ENCODE measurements at regions not wholly inside any gene's neighbourhood (a gene's known extent, or its start where the extent isn't known, plus 50 kb on each side); places are given as distances from the start of the nearest gene placed in this dataset.
A peak's percentile ranks its signal among the peaks of the same experiment; 100 is the strongest.

GRCh38 chr7:18356191-18356645 lies 139.3 kb upstream of the HDAC9 start:
- no peak overlapping the region for H3K27ac Mint-ChIP-seq
- no peaks in the 10 kb centered on the region for H3K27me3 Mint-ChIP-seq (ENCODE audit: low read depth)
- ChIA-PET POLR2A (no interaction called here), CTCF (interaction anchor here (0.6 to 2.3 kb wide), 16 partner anchors 9 to 1852 kb away, joined by 3 to 11 read pairs (median 4); partner anchors contain the start of gene HDAC9)
- H3K36me3 Mint-ChIP-seq: no peaks in the 10 kb centered on the region
- H3K4me3 Mint-ChIP-seq: no peak overlapping the region
- ATAC-seq (no peak), DNase-seq (ENCODE audit: low spot score) (no peak)
- no peaks in the 10 kb centered on the region for H3K9me3 Mint-ChIP-seq
- TF ChIP-seq, protein P1, sequence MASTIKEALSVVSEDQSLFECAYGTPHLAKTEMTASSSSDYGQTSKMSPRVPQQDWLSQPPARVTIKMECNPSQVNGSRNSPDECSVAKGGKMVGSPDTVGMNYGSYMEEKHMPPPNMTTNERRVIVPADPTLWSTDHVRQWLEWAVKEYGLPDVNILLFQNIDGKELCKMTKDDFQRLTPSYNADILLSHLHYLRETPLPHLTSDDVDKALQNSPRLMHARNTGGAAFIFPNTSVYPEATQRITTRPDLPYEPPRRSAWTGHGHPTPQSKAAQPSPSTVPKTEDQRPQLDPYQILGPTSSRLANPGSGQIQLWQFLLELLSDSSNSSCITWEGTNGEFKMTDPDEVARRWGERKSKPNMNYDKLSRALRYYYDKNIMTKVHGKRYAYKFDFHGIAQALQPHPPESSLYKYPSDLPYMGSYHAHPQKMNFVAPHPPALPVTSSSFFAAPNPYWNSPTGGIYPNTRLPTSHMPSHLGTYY (CRISPR knock-in tag; IDR thresholded peaks at IDR 0.05): no peak
- TF ChIP-seq FOXP4 (CRISPR knock-in tag; IDR thresholded peaks at IDR 0.05): no peak
- TF ChIP-seq, protein P2, sequence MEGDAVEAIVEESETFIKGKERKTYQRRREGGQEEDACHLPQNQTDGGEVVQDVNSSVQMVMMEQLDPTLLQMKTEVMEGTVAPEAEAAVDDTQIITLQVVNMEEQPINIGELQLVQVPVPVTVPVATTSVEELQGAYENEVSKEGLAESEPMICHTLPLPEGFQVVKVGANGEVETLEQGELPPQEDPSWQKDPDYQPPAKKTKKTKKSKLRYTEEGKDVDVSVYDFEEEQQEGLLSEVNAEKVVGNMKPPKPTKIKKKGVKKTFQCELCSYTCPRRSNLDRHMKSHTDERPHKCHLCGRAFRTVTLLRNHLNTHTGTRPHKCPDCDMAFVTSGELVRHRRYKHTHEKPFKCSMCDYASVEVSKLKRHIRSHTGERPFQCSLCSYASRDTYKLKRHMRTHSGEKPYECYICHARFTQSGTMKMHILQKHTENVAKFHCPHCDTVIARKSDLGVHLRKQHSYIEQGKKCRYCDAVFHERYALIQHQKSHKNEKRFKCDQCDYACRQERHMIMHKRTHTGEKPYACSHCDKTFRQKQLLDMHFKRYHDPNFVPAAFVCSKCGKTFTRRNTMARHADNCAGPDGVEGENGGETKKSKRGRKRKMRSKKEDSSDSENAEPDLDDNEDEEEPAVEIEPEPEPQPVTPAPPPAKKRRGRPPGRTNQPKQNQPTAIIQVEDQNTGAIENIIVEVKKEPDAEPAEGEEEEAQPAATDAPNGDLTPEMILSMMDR (IDR thresholded peaks at IDR 0.05): peak; percentile 33
- no peak for TF ChIP-seq NFE2L1 (CRISPR knock-in tag; IDR thresholded peaks at IDR 0.05)
- no peak for TF ChIP-seq ZNF317 (CRISPR knock-in tag; IDR thresholded peaks at IDR 0.05; ENCODE audit: borderline replicate concordance, low read depth)
- TF ChIP-seq, protein P3, sequence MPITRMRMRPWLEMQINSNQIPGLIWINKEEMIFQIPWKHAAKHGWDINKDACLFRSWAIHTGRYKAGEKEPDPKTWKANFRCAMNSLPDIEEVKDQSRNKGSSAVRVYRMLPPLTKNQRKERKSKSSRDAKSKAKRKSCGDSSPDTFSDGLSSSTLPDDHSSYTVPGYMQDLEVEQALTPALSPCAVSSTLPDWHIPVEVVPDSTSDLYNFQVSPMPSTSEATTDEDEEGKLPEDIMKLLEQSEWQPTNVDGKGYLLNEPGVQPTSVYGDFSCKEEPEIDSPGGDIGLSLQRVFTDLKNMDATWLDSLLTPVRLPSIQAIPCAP (CRISPR knock-in tag; IDR thresholded peaks at IDR 0.05): no peak
- no peak for TF ChIP-seq ZNF219 (CRISPR knock-in tag; IDR thresholded peaks at IDR 0.05; ENCODE audit: borderline replicate concordance)
- TF ChIP-seq FOXK1 (CRISPR knock-in tag; IDR thresholded peaks at IDR 0.05): no peak
- peaks cover 14% of the 10 kb centered on the region for H3K4me1 Mint-ChIP-seq

- ChIA-PET CTCF (interaction anchor here (0.6 to 2.3 kb wide), 30 partner anchors 9 to 651 kb away, joined by 3 to 19 read pairs (median 4); partner anchors contain the start of gene HDAC9), POLR2A (no interaction called here)
- H3K27me3 Mint-ChIP-seq (ENCODE audit: low read depth): no peaks in the 10 kb centered on the region
- TF ChIP-seq AR (CRISPR knock-in tag; IDR thresholded peaks at IDR 0.05) (no peak), ZNF121 (CRISPR knock-in tag; IDR thresholded peaks at IDR 0.05) (peak; percentile 63; the same call in 1 of the 2 replicates)
- H3K27ac Mint-ChIP-seq: no peak overlapping the region
- no peaks in the 10 kb centered on the region for H3K9me3 Mint-ChIP-seq
- DNase-seq (ENCODE audit: low spot score) (no peak), ATAC-seq (peak; percentile 55)
- no peaks in the 10 kb centered on the region for H3K36me3 Mint-ChIP-seq
- no peak overlapping the region for H3K4me3 Mint-ChIP-seq
- peaks cover 18% of the 10 kb centered on the region for H3K4me1 Mint-ChIP-seq
Measured at GRCh38 chr7:18357691-18358090, 137.9 kb upstream of the HDAC9 start.

GRCh38 chr7:18361756-18362155 lies 133.8 kb upstream of the HDAC9 start:
- peak; percentile 95 for ATAC-seq
- no peaks in the 10 kb centered on the region for H3K27me3 Mint-ChIP-seq (ENCODE audit: low read depth)
- CTCF ChIA-PET: interaction anchor here (0.6 to 1.6 kb wide), 11 partner anchors 9 to 209 kb away, joined by 3 to 12 read pairs (median 3); partner anchors contain the start of gene HDAC9
- H3K4me3 Mint-ChIP-seq: no peak overlapping the region
- H3K36me3 Mint-ChIP-seq: no peaks in the 10 kb centered on the region
- peaks cover 34% of the 10 kb centered on the region for H3K4me1 Mint-ChIP-seq
- H3K9me3 Mint-ChIP-seq: no peaks in the 10 kb centered on the region
- peak; percentile 68 for DNase-seq (ENCODE audit: low spot score)
- no peak overlapping the region for H3K27ac Mint-ChIP-seq
- POLR2A ChIA-PET: no interaction called here
- TF ChIP-seq SP1 (CRISPR knock-in tag; conservative IDR thresholded peaks at IDR 0.05): no peak
- TF ChIP-seq, protein P4, sequence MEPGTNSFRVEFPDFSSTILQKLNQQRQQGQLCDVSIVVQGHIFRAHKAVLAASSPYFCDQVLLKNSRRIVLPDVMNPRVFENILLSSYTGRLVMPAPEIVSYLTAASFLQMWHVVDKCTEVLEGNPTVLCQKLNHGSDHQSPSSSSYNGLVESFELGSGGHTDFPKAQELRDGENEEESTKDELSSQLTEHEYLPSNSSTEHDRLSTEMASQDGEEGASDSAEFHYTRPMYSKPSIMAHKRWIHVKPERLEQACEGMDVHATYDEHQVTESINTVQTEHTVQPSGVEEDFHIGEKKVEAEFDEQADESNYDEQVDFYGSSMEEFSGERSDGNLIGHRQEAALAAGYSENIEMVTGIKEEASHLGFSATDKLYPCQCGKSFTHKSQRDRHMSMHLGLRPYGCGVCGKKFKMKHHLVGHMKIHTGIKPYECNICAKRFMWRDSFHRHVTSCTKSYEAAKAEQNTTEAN (CRISPR knock-in tag; IDR thresholded peaks at IDR 0.05): no peak
- no peak for TF ChIP-seq ZNF138 (CRISPR knock-in tag; conservative IDR thresholded peaks at IDR 0.05)
- no peak for TF ChIP-seq RELA (CRISPR knock-in tag; IDR thresholded peaks at IDR 0.05; ENCODE audit: borderline replicate concordance)
- TF ChIP-seq, protein P5, sequence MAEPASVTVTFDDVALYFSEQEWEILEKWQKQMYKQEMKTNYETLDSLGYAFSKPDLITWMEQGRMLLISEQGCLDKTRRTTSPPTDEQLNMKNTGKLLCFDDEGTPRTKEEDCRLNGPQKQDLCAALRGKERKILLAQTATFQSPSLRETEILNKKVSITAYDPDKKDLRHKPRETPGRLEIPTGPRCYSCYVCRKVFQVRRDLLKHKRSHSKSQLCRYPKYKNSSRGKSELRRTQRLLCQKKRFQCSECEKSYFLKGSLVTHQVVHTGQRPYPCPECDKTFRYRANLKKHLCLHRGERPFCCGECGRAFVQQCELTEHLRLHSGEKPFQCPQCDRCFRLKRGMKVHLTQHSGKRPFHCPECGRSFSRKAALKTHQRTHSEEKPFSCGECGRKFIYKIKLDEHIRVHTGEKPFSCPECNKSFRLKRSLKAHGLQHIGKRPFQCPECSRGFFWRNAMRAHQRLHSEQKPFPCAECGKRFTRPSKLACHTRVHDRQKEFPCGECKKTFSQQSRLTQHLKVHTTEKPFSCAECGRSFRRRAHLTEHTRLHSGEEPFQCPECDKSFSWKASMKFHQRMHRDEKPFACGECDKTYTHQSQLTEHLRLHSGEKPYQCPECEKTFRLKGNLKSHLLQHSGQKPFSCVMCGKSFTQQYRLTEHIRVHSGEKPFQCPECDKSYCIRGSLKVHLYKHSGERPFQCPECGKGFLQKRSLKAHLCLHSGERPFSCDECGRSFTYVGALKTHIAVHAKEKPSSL (CRISPR knock-in tag; conservative IDR thresholded peaks at IDR 0.05): no peak
- peak; percentile 77; the same call in 1 of the 2 replicates for TF ChIP-seq TEAD1 (CRISPR knock-in tag; IDR thresholded peaks at IDR 0.05)
- TF ChIP-seq, protein P2 (IDR thresholded peaks at IDR 0.05): no peak
